ENCODE measurements at regions not wholly inside any gene's neighbourhood (a gene's known extent, or its start where the extent isn't known, plus 50 kb on each side); places are given as distances from the start of the nearest gene placed in this dataset.
A peak's percentile ranks its signal among the peaks of the same experiment; 100 is the strongest.
"Not testable (repeated sequence)": the region's sequence is repeated elsewhere in the genome, so short reads cannot be mapped to it uniquely, and the experiment has no call there.

GRCh38 chr6:130494729-130495128 lies 128.9 kb downstream of the TMEM200A start:
- H3K4me3 Mint-ChIP-seq = peak overlapping the region; percentile 19; the same call in 1 of the 2 replicates
- H3K36me3 Mint-ChIP-seq (ENCODE audit: low read depth) = peaks cover 22% of the 10 kb centered on the region
- peaks cover 2% of the 10 kb centered on the region; the same call in 1 of the 2 replicates for H3K27me3 Mint-ChIP-seq (ENCODE audit: insufficient read depth)
- peaks cover 11% of the 10 kb centered on the region for H3K9me3 Mint-ChIP-seq
- peak overlapping the region; percentile 4; the same call in 1 of the 2 replicates for H3K27ac Mint-ChIP-seq
- no peak for TF ChIP-seq CTCF (IDR thresholded peaks at IDR 0.05)
- H3K4me1 Mint-ChIP-seq (ENCODE audit: low read depth) = peaks cover 30% of the 10 kb centered on the region
- no peak for DNase-seq

- no peaks in the 10 kb centered on the region for H3K27me3 Mint-ChIP-seq (ENCODE audit: insufficient read depth)
- H3K9me3 Mint-ChIP-seq = no peaks in the 10 kb centered on the region
- peaks cover 44% of the 10 kb centered on the region for H3K4me1 Mint-ChIP-seq (ENCODE audit: low read depth)
- no peaks in the 10 kb centered on the region for H3K36me3 Mint-ChIP-seq (ENCODE audit: low read depth)
- H3K4me3 Mint-ChIP-seq = peak overlapping the region; percentile 82
- H3K27ac Mint-ChIP-seq = peak overlapping the region; percentile 86
- DNase-seq = peak; percentile 83
- TF ChIP-seq CTCF (IDR thresholded peaks at IDR 0.05) = no peak
Measured at GRCh38 chr6:130500693-130501092, 134.9 kb downstream of the TMEM200A start.

- no peaks in the 10 kb centered on the region for H3K27me3 Mint-ChIP-seq (ENCODE audit: insufficient read depth)
- no peaks in the 10 kb centered on the region for H3K36me3 Mint-ChIP-seq (ENCODE audit: low read depth)
- no peak overlapping the region for H3K27ac Mint-ChIP-seq
- no peak for TF ChIP-seq CTCF (IDR thresholded peaks at IDR 0.05)
- H3K4me3 Mint-ChIP-seq = no peak overlapping the region
- no peaks in the 10 kb centered on the region for H3K9me3 Mint-ChIP-seq
- no peak for DNase-seq
- H3K4me1 Mint-ChIP-seq (ENCODE audit: low read depth) = peaks cover 54% of the 10 kb centered on the region
Measured at GRCh38 chr6:130503146-130503545, 137.3 kb downstream of the TMEM200A start.

GRCh38 chr6:130505808-130506598 lies 140.2 kb downstream of the TMEM200A start:
- Mint-ChIP-seq H3K27me3 (ENCODE audit: insufficient read depth) (no peaks in the 10 kb centered on the region), H3K9me3 (no peaks in the 10 kb centered on the region), H3K36me3 (ENCODE audit: low read depth) (no peaks in the 10 kb centered on the region), H3K4me1 (ENCODE audit: low read depth) (peaks cover 38% of the 10 kb centered on the region), H3K4me3 (no peak overlapping the region), H3K27ac (no peak overlapping the region)
- no peak for TF ChIP-seq CTCF (IDR thresholded peaks at IDR 0.05)
- DNase-seq = no peak

- H3K27ac Mint-ChIP-seq = peak overlapping the region; percentile 60
- DNase-seq; H3K36me3 Mint-ChIP-seq (ENCODE audit: low read depth); H3K9me3 Mint-ChIP-seq; H3K27me3 Mint-ChIP-seq (ENCODE audit: insufficient read depth): not testable (repeated sequence)
- peaks cover 26% of the 10 kb centered on the region for H3K4me1 Mint-ChIP-seq (ENCODE audit: low read depth)
- H3K4me3 Mint-ChIP-seq = peak overlapping the region; percentile 64
Measured at GRCh38 chr6:130507005-130507665, 141.3 kb downstream of the TMEM200A start.

GRCh38 chr6:130507666-130508028 lies 141.8 kb downstream of the TMEM200A start:
- H3K27ac Mint-ChIP-seq = peak overlapping the region; percentile 60
- H3K9me3 Mint-ChIP-seq = no peaks in the 10 kb centered on the region
- peak overlapping the region; percentile 64 for H3K4me3 Mint-ChIP-seq
- no peaks in the 10 kb centered on the region for H3K36me3 Mint-ChIP-seq (ENCODE audit: low read depth)
- no peak for DNase-seq
- H3K27me3 Mint-ChIP-seq (ENCODE audit: insufficient read depth) = no peaks in the 10 kb centered on the region
- peaks cover 24% of the 10 kb centered on the region for H3K4me1 Mint-ChIP-seq (ENCODE audit: low read depth)
- TF ChIP-seq CTCF (IDR thresholded peaks at IDR 0.05) = no peak
